Neutrophil (primary cell): ENCODE measurements at regions not wholly inside any gene's neighbourhood (a gene's known extent, or its start where the extent isn't known, plus 50 kb on each side); places are given as distances from the start of the nearest gene placed in this dataset.
"Not testable (repeated sequence)": the region's sequence is repeated elsewhere in the genome, so short reads cannot be mapped to it uniquely, and the experiment has no call there.

Experiments
- H3K27ac ChIP-seq: fragments of 200-600 bp; sonication (generic); 2 replicates; pipeline ENCODE4 v1.5.1; 2016; ENCODE audit warnings: mild to moderate bottlenecking, moderate library complexity
- H3K27me3 ChIP-seq: fragments of 200-600 bp; sonication (generic); 2 replicates; pipeline ENCODE4 v1.6.0; 2016; ENCODE audit warnings: mild to moderate bottlenecking
- H3K36me3 ChIP-seq: fragments of 200-600 bp; sonication (generic); 2 replicates; pipeline ENCODE4 v1.5.1; 2017
- H3K4me1 ChIP-seq, 2 experiments: fragments of 200-600 bp in 1 of 2; sonication (generic) in 1 of 2; 1 replicate in 1 of 2; 2 replicates in 1 of 2; pipeline versions ENCODE4 v1.5.1 to v1.6.1; 2013 to 2016; ENCODE audit warnings: low read depth in 1 of 2, low read length in 1 of 2, mild to moderate bottlenecking in 1 of 2, moderate library complexity in 1 of 2; ENCODE audit not compliant: control insufficient read depth in 1 of 2, insufficient read depth in 1 of 2
- H3K4me3 ChIP-seq, 2 experiments: fragments of 200-600 bp in 1 of 2; sonication (generic) in 1 of 2; 1 replicate in 1 of 2; 2 replicates in 1 of 2; pipeline ENCODE4 v1.5.1; 2013 to 2016; ENCODE audit warnings: low read depth in 1 of 2, low read length in 1 of 2, mild to moderate bottlenecking in 1 of 2, moderate library complexity in 1 of 2
- H3K9me3 ChIP-seq: fragments of 200-600 bp; sonication (generic); 2 replicates; pipeline ENCODE4 v1.5.1; 2016
- TF ChIP-seq, protein P1 (sequence below): fragments of 200-600 bp; sonication (generic); IDR thresholded peaks from 2 replicates; pipeline ENCODE4 v1.5.1; 2016; ENCODE audit warnings: antibody characterized with exemption

DNA sequence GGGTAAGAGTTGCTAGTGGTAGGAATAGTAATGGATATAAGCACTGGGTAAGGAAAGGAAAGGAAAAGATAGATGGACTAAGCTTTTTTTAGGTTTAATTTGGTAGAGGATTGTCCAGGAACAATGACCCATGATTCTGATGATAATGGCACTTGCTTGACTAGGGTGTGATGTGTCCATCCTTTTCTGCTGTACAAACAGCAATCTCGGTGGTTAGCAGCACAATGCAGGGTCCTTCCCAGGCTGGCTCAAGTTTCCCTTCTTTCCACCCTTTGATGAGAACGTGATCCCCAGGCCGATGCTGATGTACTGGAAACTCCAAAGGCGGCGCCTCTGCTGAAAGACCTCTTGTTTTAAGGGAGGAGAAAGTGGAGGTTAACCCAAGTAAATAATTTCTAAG lies 105.3 kb downstream of the TMEM167A start:
- H3K27ac ChIP-seq: no peak overlapping the region
- no peaks in the 10 kb centered on the region for H3K4me1 ChIP-seq
- H3K4me3 ChIP-seq: no peak overlapping the region
- H3K36me3 ChIP-seq: no peaks in the 10 kb centered on the region
- H3K27me3 ChIP-seq: no peaks in the 10 kb centered on the region
- H3K9me3 ChIP-seq: peaks cover 16% of the 10 kb centered on the region
- TF ChIP-seq, protein P1, sequence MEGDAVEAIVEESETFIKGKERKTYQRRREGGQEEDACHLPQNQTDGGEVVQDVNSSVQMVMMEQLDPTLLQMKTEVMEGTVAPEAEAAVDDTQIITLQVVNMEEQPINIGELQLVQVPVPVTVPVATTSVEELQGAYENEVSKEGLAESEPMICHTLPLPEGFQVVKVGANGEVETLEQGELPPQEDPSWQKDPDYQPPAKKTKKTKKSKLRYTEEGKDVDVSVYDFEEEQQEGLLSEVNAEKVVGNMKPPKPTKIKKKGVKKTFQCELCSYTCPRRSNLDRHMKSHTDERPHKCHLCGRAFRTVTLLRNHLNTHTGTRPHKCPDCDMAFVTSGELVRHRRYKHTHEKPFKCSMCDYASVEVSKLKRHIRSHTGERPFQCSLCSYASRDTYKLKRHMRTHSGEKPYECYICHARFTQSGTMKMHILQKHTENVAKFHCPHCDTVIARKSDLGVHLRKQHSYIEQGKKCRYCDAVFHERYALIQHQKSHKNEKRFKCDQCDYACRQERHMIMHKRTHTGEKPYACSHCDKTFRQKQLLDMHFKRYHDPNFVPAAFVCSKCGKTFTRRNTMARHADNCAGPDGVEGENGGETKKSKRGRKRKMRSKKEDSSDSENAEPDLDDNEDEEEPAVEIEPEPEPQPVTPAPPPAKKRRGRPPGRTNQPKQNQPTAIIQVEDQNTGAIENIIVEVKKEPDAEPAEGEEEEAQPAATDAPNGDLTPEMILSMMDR: no peak

DNA sequence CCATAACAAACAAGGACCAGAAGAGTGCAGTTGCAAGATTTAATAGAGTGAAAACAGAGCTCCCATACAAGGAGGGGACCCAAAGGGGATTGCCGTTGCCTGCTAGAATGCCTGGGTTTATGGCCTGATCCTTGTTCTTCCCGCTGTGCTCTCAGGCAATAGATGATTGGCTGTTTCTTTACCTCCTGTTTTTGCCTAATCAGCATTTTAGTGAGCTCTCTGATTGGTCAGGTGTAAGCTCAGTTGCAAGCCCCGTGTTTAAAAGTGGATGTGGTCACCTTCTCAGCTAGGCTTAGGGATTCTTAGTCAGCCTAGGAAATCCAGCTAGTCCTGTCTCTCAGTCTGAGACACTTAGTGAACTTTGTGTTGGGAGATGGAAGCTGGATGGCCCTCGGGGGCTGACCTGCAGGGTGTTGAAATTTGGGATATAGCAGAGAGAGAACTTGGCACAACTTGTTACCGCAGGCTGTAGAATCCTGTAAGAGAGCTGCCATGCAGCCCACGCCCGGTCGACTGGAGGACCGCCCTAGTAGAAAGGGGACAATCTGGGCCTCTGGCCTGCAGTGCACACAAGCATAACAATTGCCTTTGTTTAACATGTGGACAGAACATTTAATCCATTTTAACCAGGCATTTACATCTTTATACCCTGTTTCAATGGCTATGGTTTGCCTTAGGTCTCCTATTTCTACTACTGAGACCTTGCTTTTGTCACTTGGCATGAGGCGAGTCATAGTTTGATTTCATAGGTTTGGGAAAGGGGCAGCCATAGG lies 106.0 kb downstream of the TMEM167A start:
- not testable (repeated sequence) for H3K27ac ChIP-seq, H3K4me3 ChIP-seq

DNA sequence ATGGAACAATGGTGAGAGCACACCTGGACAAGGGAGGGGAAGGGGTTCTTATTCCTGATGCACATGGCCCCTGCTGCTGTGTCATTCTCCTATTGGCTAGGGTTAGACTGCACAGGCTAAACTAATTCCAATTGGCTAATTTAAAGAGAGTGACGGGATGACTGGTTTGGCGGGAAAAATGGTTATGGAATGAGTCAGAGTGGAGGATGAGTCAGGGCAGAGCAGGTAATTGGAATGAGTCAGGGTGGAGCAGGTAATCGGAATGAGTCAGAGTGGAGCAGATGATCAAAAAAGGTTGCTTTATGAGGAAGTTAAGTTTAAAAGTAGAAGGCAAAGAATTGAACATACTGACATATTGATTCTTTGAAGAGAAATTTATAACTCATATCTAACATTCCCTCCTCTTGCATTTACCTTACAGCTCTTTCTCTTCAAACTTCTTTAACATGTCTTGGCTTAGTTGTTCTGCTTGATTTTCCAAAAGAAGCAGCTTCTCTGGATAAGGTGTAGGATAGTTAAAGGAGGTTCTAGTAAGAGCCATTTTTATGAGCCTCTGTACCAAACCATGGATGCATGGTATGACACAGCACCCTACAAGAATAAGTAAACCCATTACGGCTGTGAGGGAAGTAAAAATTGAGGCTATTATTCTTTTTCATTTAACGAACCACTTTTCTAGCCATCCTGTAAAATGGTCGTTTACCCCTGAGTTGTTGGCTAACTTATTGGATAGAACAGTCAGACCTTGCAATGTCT lies 107.8 kb downstream of the TMEM167A start:
- H3K4me1 ChIP-seq, H3K36me3 ChIP-seq, H3K9me3 ChIP-seq, H3K4me3 ChIP-seq, H3K27ac ChIP-seq, H3K27me3 ChIP-seq: not testable (repeated sequence)

More for the DNA sequence above, 106.0 kb downstream of the TMEM167A start:
- not testable (repeated sequence) for H3K4me1 ChIP-seq, H3K27me3 ChIP-seq, H3K36me3 ChIP-seq
- H3K9me3 ChIP-seq: peaks cover 16% of the 10 kb centered on the region

DNA sequence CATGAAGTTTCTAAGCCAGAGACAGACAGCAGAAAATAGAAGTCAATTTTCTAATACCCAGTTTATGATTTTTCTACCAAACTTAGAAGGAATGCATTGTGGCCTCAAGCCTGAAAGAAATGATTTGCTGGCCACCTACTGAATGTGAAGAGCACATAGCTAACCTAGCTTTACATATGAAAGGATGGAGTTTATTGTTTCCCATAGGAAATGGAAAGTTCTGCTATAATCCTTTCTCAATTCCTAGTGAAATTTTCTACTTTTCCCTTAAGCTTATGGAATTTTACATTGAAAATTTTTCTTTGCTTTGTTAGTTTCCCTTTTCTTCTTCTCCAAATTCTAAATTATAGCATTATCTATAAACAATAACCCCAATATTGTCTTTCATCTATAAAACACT lies 110.1 kb downstream of the TMEM167A start:
- Histone ChIP-seq H3K9me3 (no peaks in the 10 kb centered on the region), H3K36me3 (no peaks in the 10 kb centered on the region), H3K27me3 (no peaks in the 10 kb centered on the region), H3K4me3 (no peak overlapping the region), H3K27ac (no peak overlapping the region), H3K4me1 (no peaks in the 10 kb centered on the region)
- TF ChIP-seq, protein P1: no peak

DNA sequence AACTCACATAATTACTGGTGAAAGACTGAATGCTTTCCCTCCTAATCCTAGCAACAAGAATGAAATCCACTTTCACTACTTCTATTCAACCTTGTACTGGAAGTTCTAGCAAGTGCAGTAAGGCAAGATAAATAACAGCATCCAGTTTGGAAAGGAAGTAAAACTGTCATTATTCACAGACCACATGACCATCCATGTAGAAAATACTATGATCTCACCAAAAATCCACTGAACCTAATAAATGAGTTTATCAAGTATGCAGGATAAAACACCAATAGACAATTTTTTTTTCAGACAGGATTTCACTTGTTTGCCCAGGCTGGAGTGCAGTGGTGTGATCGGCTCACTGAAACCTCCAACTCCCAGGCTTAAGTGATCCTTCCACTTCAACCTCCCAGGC lies 117.7 kb downstream of the TMEM167A start:
- Histone ChIP-seq H3K4me3 (no peak overlapping the region), H3K9me3 (no peaks in the 10 kb centered on the region), H3K27me3 (no peaks in the 10 kb centered on the region), H3K4me1 (no peaks in the 10 kb centered on the region), H3K36me3 (no peaks in the 10 kb centered on the region), H3K27ac (no peak overlapping the region)
- TF ChIP-seq, protein P1: no peak

DNA sequence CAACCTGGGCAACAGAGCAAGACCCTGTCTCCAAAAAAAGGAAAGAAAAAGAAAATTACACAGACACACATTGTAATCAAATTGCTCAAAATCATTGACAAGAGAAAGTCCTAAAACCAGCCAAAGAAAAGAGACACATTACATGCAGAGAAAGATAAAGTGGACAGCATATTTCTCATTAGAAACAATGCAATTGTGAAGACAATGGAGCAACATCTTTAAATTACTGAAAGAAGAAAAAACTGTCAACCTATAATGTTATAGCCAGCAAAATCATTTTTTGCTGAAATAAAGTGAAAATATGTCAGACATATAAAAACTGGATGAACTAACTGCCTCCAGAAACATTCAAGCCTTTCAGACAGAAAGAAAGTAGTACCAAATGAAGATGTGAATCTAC lies 120.6 kb downstream of the TMEM167A start:
- H3K4me3 ChIP-seq: no peak overlapping the region
- no peaks in the 10 kb centered on the region for H3K27me3 ChIP-seq
- H3K36me3 ChIP-seq: no peaks in the 10 kb centered on the region
- TF ChIP-seq, protein P1: no peak
- no peaks in the 10 kb centered on the region for H3K4me1 ChIP-seq
- H3K27ac ChIP-seq: no peak overlapping the region
- H3K9me3 ChIP-seq: no peaks in the 10 kb centered on the region
